Thymus (tissue), 11 donors: ENCODE measurements at regions not wholly inside any gene's neighbourhood (a gene's known extent, or its start where the extent isn't known, plus 50 kb on each side); places are given as distances from the start of the nearest gene placed in this dataset.

ENCODE experiments used
- DNase-seq, 9 donors: peaks; one replicate each; pipeline ENCODE4 v3.0.0-alpha.2; 2013; ENCODE audit warnings: low spot score in 9 of 9, low read depth in 6 of 9, missing footprints in 1 of 9
- H3K27ac ChIP-seq, 2 donors: one replicate each; pipeline ENCODE4 v1.5.1; 2013; ENCODE audit warnings: control low read depth in 1 of 2, low read depth in 1 of 2, low read length in 1 of 2, mild to moderate bottlenecking in 1 of 2, moderate library complexity in 1 of 2
- H3K27me3 ChIP-seq, 2 donors: one replicate each; pipeline ENCODE4 v1.5.1; 2013; ENCODE audit warnings: low read length in 1 of 2; ENCODE audit not compliant: control insufficient read depth in 2 of 2, insufficient read depth in 1 of 2
- H3K36me3 ChIP-seq, 2 donors: one replicate each; pipeline ENCODE4 v1.5.1; 2013; ENCODE audit warnings: low read length in 1 of 2, mild to moderate bottlenecking in 1 of 2, moderate library complexity in 1 of 2; ENCODE audit not compliant: control insufficient read depth in 2 of 2, insufficient read depth in 2 of 2
- H3K4me1 ChIP-seq, 2 donors: one replicate each; pipeline ENCODE4 v1.5.1; 2013; ENCODE audit warnings: low read length in 2 of 2; ENCODE audit not compliant: control insufficient read depth in 2 of 2, insufficient read depth in 2 of 2
- H3K4me3 ChIP-seq, 2 donors: one replicate each; pipeline ENCODE4 v1.5.1; 2013; ENCODE audit warnings: low read length in 2 of 2, control low read depth in 1 of 2, mild to moderate bottlenecking in 1 of 2
- H3K9me3 ChIP-seq, 2 donors: one replicate each; pipeline ENCODE4 v1.5.1; 2013; ENCODE audit warnings: low read length in 1 of 2, mild to moderate bottlenecking in 1 of 2; ENCODE audit not compliant: control insufficient read depth in 2 of 2, insufficient read depth in 1 of 2
- WGBS: extraction: QIAGEN DNeasy Blood & Tissue Kit; methylation state at CpG from one replicate; pipeline ENCODE4 v1.1.7; 2013; 5-methylcytosine and 5-hydroxymethylcytosine counted together
- donor health status: healthy.

DNA sequence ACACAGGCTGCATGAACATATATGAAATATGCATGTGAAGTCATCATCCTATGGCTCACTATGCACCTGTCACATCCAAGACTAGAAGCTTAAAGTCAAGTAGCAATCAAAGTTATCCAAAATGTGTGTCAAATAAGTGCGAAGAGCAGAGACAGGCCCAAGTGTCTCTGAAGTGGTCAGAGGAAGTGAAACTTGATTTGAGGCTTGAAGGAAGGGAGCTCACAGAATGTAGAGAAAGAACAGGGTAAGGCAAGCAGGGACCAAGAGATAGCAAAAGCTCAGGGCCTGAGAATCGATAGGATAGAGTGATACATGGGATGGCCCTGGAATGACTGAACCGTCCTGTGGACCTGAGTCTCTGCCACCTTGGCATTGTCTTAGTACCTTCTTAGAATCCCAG is 274.3 kb upstream of the TRPC7 start:
- Histone ChIP-seq H3K4me3 (no peak overlapping the region), H3K36me3 (no peaks in the 10 kb centered on the region), H3K4me1 (no peaks in the 10 kb centered on the region), H3K27me3 (no peaks in the 10 kb centered on the region), H3K27ac (no peak overlapping the region), H3K9me3 (no peaks in the 10 kb centered on the region)
- WGBS = 94% methylated on average over 3 of the region's 3 CpGs
- no peak for DNase-seq

DNA sequence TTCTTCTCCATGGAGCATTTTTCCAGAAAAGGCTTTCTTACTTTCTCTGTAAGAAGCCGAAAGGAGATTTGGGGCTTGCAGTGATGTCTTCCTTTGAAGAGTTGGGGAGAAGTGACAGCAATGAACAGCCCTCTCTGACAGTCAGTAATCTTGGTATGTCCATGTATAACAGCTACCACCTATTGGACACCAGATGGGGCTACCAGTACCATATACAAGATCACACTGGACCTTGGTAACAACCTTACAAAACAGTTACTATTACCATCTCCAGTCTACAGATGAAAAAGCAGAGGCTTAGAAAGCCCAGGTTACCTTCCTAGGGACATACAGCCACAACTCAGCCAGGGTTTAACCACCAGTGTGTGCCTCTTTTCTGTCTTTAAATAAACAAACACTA is 272.7 kb upstream of the TRPC7 start:
- Histone ChIP-seq H3K4me1 (no peaks in the 10 kb centered on the region), H3K36me3 (no peaks in the 10 kb centered on the region), H3K4me3 (no peak overlapping the region), H3K9me3 (no peaks in the 10 kb centered on the region), H3K27ac (no peak overlapping the region), H3K27me3 (no peaks in the 10 kb centered on the region)
- 98% methylated on average over 1 of the region's 1 CpG for WGBS
- no peak for DNase-seq

DNA sequence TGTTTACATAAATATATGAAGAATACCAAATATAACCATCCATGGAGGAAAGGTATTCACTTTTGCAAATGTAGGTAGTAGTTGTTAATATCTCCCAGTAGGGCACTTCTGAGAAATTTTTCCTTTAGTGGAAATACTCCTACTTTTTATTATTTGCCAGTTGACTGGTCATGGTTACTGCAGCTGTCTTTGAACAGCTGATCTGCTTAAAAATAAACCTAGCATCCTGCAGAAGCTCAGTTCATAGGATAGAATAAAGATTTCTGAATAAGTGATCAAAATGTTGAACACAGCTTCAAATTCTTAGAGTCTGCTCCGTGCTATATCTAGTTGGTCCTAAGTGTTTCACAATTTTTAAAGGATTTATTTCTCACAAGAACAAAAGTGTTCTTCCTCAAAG is 270.7 kb upstream of the TRPC7 start:
- H3K36me3 ChIP-seq = no peaks in the 10 kb centered on the region
- H3K4me3 ChIP-seq = no peak overlapping the region
- no peaks in the 10 kb centered on the region for H3K4me1 ChIP-seq
- no peak overlapping the region for H3K27ac ChIP-seq
- DNase-seq = no peak
- no peaks in the 10 kb centered on the region for H3K27me3 ChIP-seq
- H3K9me3 ChIP-seq = no peaks in the 10 kb centered on the region
- 96% methylated on average over 1 of the region's 1 CpG for WGBS

DNA sequence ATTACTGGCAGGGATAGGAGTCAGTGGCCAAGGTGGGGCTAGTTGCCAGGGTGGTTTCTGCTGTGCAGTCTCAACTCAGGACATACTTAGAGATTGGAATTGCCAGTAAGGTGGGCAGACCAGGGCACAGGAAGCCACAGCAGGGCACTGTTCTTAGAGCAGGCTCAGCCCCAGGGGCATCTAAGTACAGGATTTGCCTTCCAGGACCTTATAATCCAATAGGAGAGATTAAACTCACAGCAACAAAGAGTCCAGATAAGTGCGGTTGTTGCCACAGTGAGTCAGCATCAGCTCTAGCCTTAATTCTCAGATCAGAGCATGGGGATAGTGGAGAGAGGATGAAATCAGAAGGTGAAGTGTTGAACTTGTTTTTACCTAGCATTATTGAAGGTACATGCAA is 265.8 kb upstream of the TRPC7 start:
- Histone ChIP-seq H3K4me3 (no peak overlapping the region), H3K27me3 (no peaks in the 10 kb centered on the region), H3K27ac (no peak overlapping the region), H3K9me3 (no peaks in the 10 kb centered on the region), H3K36me3 (no peaks in the 10 kb centered on the region), H3K4me1 (no peaks in the 10 kb centered on the region)
- no peak for DNase-seq
- WGBS = 94% methylated on average over 1 of the region's 1 CpG

DNA sequence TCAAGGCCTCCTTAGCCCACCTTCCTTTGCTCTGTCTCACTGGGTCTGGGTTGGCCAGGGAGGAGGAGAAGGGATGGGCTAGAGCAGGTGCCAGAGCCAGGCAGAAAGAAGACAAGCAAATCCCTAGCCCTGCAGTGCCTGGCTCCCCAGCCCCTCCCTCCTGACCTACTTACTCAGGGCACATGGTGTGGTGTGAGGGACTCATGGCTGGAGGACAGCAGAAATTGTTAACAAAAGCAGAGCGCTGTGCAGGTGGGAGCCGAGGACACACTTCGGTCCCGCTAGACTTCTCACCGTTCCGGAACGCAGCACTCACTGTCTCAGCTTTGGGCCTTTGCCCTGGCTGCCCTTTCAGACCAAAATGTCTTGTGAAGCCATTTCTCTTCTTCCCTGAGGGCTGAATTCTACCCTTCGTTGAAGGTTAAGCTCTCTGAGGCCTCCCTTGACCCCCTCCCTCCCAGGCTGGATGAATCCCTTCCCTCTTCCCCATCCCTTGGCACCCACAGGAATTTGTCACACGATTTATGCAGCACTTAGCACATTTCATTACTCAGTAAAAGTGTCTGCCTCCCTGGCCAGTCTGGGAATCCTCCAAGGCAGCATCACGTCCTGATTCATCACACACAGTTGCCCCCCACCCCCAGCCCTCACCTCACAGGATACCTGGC is 263.9 kb upstream of the TRPC7 start:
- H3K36me3 ChIP-seq = no peaks in the 10 kb centered on the region
- H3K4me3 ChIP-seq = no peak overlapping the region
- no peaks in the 10 kb centered on the region for H3K9me3 ChIP-seq
- WGBS = 86% methylated on average over 10 of the region's 10 CpGs
- H3K27ac ChIP-seq = no peak overlapping the region
- H3K27me3 ChIP-seq = no peaks in the 10 kb centered on the region
- H3K4me1 ChIP-seq = no peaks in the 10 kb centered on the region
- DNase-seq = no peak

DNA sequence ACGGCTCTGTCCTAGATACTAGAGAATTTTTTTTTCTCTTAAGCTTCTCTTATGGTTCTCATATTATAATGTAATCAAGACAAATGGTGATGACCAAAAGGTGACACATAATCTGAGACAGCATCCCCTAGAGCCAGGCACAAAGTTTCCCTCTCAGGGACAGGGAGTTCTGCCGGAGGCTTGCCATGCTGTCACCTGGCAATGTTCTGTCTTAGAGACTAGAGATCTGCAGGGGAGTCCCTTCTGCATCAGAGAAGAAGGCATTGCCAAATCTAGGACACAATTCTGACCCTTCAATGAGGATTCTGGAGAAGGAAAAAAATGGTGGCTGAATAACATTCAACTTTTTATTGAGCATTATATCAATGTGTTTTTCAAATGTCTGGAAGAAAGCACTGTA is 261.2 kb upstream of the TRPC7 start:
- WGBS = 97% methylated on average over 2 of the region's 2 CpGs
- no peaks in the 10 kb centered on the region for H3K27me3 ChIP-seq

DNA sequence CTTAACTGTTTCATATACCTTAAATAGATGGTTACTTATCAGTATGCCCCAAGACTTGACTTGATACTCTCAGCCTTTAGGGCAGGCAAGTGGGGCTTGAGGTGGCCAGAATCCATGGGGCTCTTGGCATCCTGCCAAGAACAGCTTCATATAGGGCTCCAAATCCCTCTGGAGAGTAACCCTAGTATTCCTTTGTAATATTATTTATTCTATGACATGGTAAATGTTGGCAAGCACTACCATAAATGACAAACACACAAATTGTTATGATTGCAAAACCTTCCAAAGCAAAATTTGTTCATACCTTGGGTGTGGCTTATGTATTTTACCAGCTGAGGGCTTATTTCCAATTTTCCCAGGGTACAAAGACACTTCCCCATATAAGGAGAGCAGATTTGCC is 257.4 kb upstream of the TRPC7 start:
- H3K4me3 ChIP-seq = no peak overlapping the region
- DNase-seq = no peak
- H3K27me3 ChIP-seq = no peaks in the 10 kb centered on the region
- no peak overlapping the region for H3K27ac ChIP-seq
- H3K9me3 ChIP-seq = no peaks in the 10 kb centered on the region
- no peaks in the 10 kb centered on the region for H3K36me3 ChIP-seq
- H3K4me1 ChIP-seq = no peaks in the 10 kb centered on the region

More for the DNA sequence above, 261.2 kb upstream of the TRPC7 start:
- no peak for DNase-seq
- no peaks in the 10 kb centered on the region for H3K4me1 ChIP-seq
- no peak overlapping the region for H3K27ac ChIP-seq
- H3K9me3 ChIP-seq = no peaks in the 10 kb centered on the region
- H3K36me3 ChIP-seq = no peaks in the 10 kb centered on the region
- no peak overlapping the region for H3K4me3 ChIP-seq

DNA sequence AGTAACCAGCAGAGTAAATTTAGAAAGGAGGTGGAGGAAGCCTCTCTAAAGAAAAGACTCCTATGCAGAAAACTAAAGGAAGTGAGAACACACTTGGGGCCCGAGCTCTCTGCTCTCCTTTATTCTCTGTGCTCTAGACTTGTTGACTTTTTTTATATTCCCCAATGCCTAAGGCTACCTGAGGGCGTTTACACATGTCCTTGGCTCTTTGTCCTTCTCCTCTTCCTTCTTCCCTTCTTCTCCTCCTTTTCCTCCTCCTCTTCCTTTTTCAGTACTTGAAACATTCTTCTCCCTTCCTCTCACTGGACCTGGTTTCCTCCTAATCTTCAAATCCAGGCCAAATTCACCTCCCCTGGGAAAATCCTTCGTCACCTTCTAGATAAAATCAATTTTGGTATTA is 256.4 kb upstream of the TRPC7 start:
- no peak overlapping the region for H3K27ac ChIP-seq
- no peak for DNase-seq
- no peaks in the 10 kb centered on the region for H3K27me3 ChIP-seq
- no peaks in the 10 kb centered on the region for H3K36me3 ChIP-seq
- no peaks in the 10 kb centered on the region for H3K4me1 ChIP-seq
- no peak overlapping the region for H3K4me3 ChIP-seq
- no peaks in the 10 kb centered on the region for H3K9me3 ChIP-seq
- WGBS = 72% methylated on average over 3 of the region's 3 CpGs

DNA sequence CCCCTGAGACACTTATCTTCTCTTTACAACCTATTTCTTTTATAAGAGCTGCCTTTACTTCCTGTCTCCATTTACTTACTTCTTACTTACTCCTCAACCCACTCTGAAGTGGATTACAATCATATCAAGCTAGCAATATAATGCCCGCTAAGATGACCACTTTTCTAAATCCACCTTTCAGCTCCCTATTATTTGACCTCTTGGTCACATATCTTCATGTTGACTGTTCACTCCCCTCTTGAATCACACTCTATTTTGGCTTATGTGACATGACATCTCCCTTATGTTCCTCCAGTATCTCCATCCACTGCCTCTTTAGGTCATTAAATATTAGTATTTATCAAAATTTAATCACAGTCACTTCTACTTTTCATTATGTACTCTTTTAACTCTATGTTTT is 255.3 kb upstream of the TRPC7 start:
- H3K9me3 ChIP-seq = no peaks in the 10 kb centered on the region
- H3K27ac ChIP-seq = no peak overlapping the region
- no peaks in the 10 kb centered on the region for H3K36me3 ChIP-seq
- H3K4me1 ChIP-seq = no peaks in the 10 kb centered on the region
- 94% methylated on average over 1 of the region's 1 CpG for WGBS
- DNase-seq = no peak
- H3K4me3 ChIP-seq = no peak overlapping the region
- H3K27me3 ChIP-seq = no peaks in the 10 kb centered on the region

DNA sequence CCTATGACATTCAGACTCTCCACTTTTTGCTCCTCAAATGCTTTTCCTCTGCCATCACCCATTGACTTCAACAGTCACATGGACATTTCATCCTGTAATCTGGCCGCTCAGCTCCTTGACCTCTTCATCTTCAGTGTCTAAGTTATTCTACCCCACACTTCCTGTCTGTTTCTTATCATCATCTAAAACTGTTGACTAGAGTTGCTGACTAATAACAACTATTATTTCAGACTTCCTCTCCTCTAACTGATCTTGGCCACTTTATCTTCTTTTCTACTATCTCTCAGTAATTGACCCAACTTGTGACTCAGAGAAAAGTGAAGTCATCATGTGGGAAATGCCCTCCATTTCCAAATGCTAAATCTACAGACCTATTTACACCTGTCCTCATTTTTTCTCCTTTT is 254.7 kb upstream of the TRPC7 start:
- no peaks in the 10 kb centered on the region for H3K9me3 ChIP-seq
- no peaks in the 10 kb centered on the region for H3K4me1 ChIP-seq
- H3K27ac ChIP-seq = no peak overlapping the region
- no peak for DNase-seq
- H3K4me3 ChIP-seq = no peak overlapping the region
- H3K27me3 ChIP-seq = no peaks in the 10 kb centered on the region
- H3K36me3 ChIP-seq = no peaks in the 10 kb centered on the region
- 16% methylated on average over 1 of the region's 1 CpG for WGBS
